H1 (cell line): ENCODE measurements at regions not wholly inside any gene's neighbourhood (a gene's known extent, or its start where the extent isn't known, plus 50 kb on each side); places are given as distances from the start of the nearest gene placed in this dataset.

Source experiments
- CTCF ChIA-PET: fragments of 300-600 bp; sonication (Branson Sonifier 250); formaldehyde crosslinking; loops from one replicate; lab custom pipeline; 2021; ENCODE audit not compliant: partially characterized antibody; lab: Charles Lee
- POLR2A ChIA-PET: fragments of 300-600 bp; sonication (Branson Sonifier 250); formaldehyde crosslinking; loops from one replicate; lab custom pipeline; 2021; ENCODE audit warnings: inconsistent platforms; ENCODE audit not compliant: partially characterized antibody; lab: Charles Lee
- DNase-seq, 2 experiments: peaks; one replicate each; pipeline versions ENCODE4 v3.0.0 to v3.0.0-alpha.2; 2010 to 2022; ENCODE audit warnings: low spot score in 2 of 2, low read depth in 1 of 2, mixed read lengths in 1 of 2
- FAIRE-seq: peaks from 2 replicates; lab custom pipeline; 2011; peaks lifted over from hg19 to GRCh38; lab: Jason Lieb, UNC
- H2AFZ ChIP-seq: 2 replicates; pipeline ENCODE4 v1.8.1; 2012; ENCODE audit warnings: low read length, inconsistent platforms
- H2AK5ac ChIP-seq: 2 replicates; pipeline ENCODE4 v1.6.1; 2013; ENCODE audit warnings: low read depth, low read length
- H2BK120ac ChIP-seq: replicated peaks from 2 replicates; pipeline ENCODE3; 2013; ENCODE audit warnings: low read depth, low read length, inconsistent platforms
- H2BK12ac ChIP-seq: 2 replicates; pipeline ENCODE4 v1.6.1; 2013; ENCODE audit warnings: low read depth, low read length
- H2BK15ac ChIP-seq: 2 replicates; pipeline ENCODE4 v1.6.1; 2013; ENCODE audit warnings: low read length
- H2BK20ac ChIP-seq: 2 replicates; pipeline ENCODE4 v1.6.1; 2013; ENCODE audit warnings: low read length
- H2BK5ac ChIP-seq: 2 replicates; pipeline ENCODE4 v1.6.1; 2013; ENCODE audit warnings: low read depth, low read length
- H3K14ac ChIP-seq: 2 replicates; pipeline ENCODE4 v1.6.1; 2013; ENCODE audit warnings: inconsistent platforms; ENCODE audit not compliant: insufficient read length
- H3K18ac ChIP-seq: 2 replicates; pipeline ENCODE4 v1.6.1; 2013; ENCODE audit warnings: low read length; ENCODE audit errors: extremely low read depth
- H3K23ac ChIP-seq: 2 replicates; pipeline ENCODE4 v1.6.1; 2013; ENCODE audit warnings: inconsistent platforms; ENCODE audit not compliant: insufficient read length
- H3K23me2 ChIP-seq: 2 replicates; pipeline ENCODE4 v1.6.1; 2013; ENCODE audit warnings: low read depth, low read length
- H3K27ac ChIP-seq: 2 replicates; pipeline ENCODE4 v1.6.1; 2011; ENCODE audit warnings: low read depth, low read length, inconsistent platforms
- H3K27me3 ChIP-seq, 4 experiments: replicated peaks in 1 of 4; 1 replicate in 1 of 4; 2 replicates in 3 of 4; pipeline versions ENCODE4 v1.6.1 to v1.8.1; 2011 to 2013; ENCODE audit warnings: low read length in 3 of 4, mild to moderate bottlenecking in 3 of 4, inconsistent platforms in 2 of 4, mixed read lengths in 2 of 4, moderate library complexity in 1 of 4; ENCODE audit not compliant: control insufficient read depth in 3 of 4, insufficient read depth in 3 of 4; ENCODE audit errors: extremely low read depth in 1 of 4
- H3K36me3 ChIP-seq, 4 experiments: 2 replicates each; pipeline versions ENCODE4 v1.6.1 to v1.8.1; 2011 to 2013; ENCODE audit warnings: mild to moderate bottlenecking in 4 of 4, low read length in 3 of 4, moderate library complexity in 2 of 4, control low read depth in 1 of 4, inconsistent platforms in 1 of 4; ENCODE audit not compliant: insufficient read depth in 4 of 4, control insufficient read depth in 2 of 4
- H3K4ac ChIP-seq: replicated peaks from 2 replicates; pipeline ENCODE3; 2013; ENCODE audit warnings: low read length, low read depth, mixed read lengths, inconsistent platforms; ENCODE audit not compliant: insufficient read length
- H3K4me1 ChIP-seq, 4 experiments: replicated peaks in 1 of 4; 1 replicate in 1 of 4; 2 replicates in 3 of 4; pipeline versions ENCODE4 v1.6.1 to v1.8.1; 2011 to 2013; ENCODE audit warnings: low read length in 3 of 4, inconsistent platforms in 2 of 4, mixed read lengths in 1 of 4; ENCODE audit not compliant: insufficient read depth in 4 of 4, control insufficient read depth in 3 of 4
- H3K4me2 ChIP-seq, 2 experiments: 2 replicates each; pipeline versions ENCODE4 v1.6.1 to v1.8.1; 2011 to 2013; ENCODE audit warnings: low read depth in 2 of 2, low read length in 2 of 2, control low read depth in 1 of 2, inconsistent platforms in 1 of 2, mild to moderate bottlenecking in 1 of 2; ENCODE audit not compliant: insufficient read depth in 1 of 2
- H3K4me3 ChIP-seq, 4 experiments: fragments of 200-600, 300-600 bp in 1 of 4; sonication (generic), shearing (Covaris generic), sonication (Bioruptor Twin) in 1 of 4; 2 replicates each; pipeline versions ENCODE4 v1.5.1 to v1.8.1; 2011 to 2016; ENCODE audit warnings: low read length in 4 of 4, low read depth in 3 of 4, control low read depth in 2 of 4, inconsistent platforms in 2 of 4, mild to moderate bottlenecking in 2 of 4, mixed read lengths in 1 of 4, moderate library complexity in 1 of 4; ENCODE audit not compliant: insufficient read depth in 2 of 4; ENCODE audit errors: extremely low read depth in 1 of 4
- H3K56ac ChIP-seq: replicated peaks from 2 replicates; pipeline ENCODE3; 2013; ENCODE audit warnings: low read depth, mild to moderate bottlenecking, mixed read lengths, low read length, inconsistent platforms; ENCODE audit not compliant: insufficient read length
- H3K79me1 ChIP-seq: 2 replicates; pipeline ENCODE4 v1.6.1; 2013; ENCODE audit warnings: low read depth, low read length, control low read depth
- H3K79me2 ChIP-seq, 2 experiments: 2 replicates each; pipeline versions ENCODE4 v1.6.1 to v1.8.1; 2012 to 2013; ENCODE audit warnings: low read length in 2 of 2, mild to moderate bottlenecking in 2 of 2, inconsistent platforms in 1 of 2; ENCODE audit not compliant: insufficient read depth in 2 of 2, control insufficient read depth in 1 of 2
- H3K9ac ChIP-seq, 4 experiments: replicated peaks in 1 of 4; 1 replicate in 1 of 4; 2 replicates in 3 of 4; pipeline versions ENCODE4 v1.6.1 to v1.8.1; 2011 to 2013; ENCODE audit warnings: low read depth in 3 of 4, low read length in 3 of 4, control low read depth in 2 of 4, mild to moderate bottlenecking in 2 of 4, moderate library complexity in 2 of 4, inconsistent platforms in 1 of 4; ENCODE audit errors: extremely low read depth in 1 of 4
- H3K9me3 ChIP-seq, 2 experiments: 2 replicates each; pipeline versions ENCODE4 v1.6.1 to v1.8.1; 2012 to 2013; ENCODE audit warnings: mild to moderate bottlenecking in 2 of 2, moderate library complexity in 2 of 2, control low read depth in 1 of 2, inconsistent platforms in 1 of 2, low read depth in 1 of 2, low read length in 1 of 2, mixed read lengths in 1 of 2; ENCODE audit not compliant: insufficient read depth in 2 of 2
- H4K20me1 ChIP-seq, 2 experiments: replicated peaks in 1 of 2; 2 replicates each; pipeline versions ENCODE3 to v1.8.1; 2011 to 2013; ENCODE audit warnings: inconsistent platforms in 2 of 2, low read length in 2 of 2, mild to moderate bottlenecking in 1 of 2; ENCODE audit not compliant: insufficient read depth in 2 of 2, control insufficient read depth in 1 of 2
- H4K5ac ChIP-seq: 2 replicates; pipeline ENCODE4 v1.6.1; 2013; ENCODE audit warnings: low read length, low read depth, mixed read lengths, inconsistent platforms; ENCODE audit not compliant: insufficient read length
- H4K8ac ChIP-seq: 2 replicates; pipeline ENCODE4 v1.8.0; 2013; ENCODE audit warnings: mild to moderate bottlenecking, moderate library complexity, low read length, inconsistent platforms; ENCODE audit not compliant: insufficient read depth; ENCODE audit errors: extremely low read depth
- H4K91ac ChIP-seq: replicated peaks from 2 replicates; pipeline ENCODE3; 2013; ENCODE audit warnings: low read length, mixed read lengths, inconsistent platforms; ENCODE audit not compliant: insufficient read length
- BRCA1 ChIP-seq: IDR thresholded peaks from 2 replicates; pipeline ENCODE4 v1.6.1; 2012; ENCODE audit warnings: low read depth, low read length, improper control_type of control experiment
- CTCF ChIP-seq, 3 experiments: IDR thresholded peaks; 1 replicate in 2 of 3; 2 replicates in 1 of 3; pipeline versions ENCODE4 v1.5.1 to v1.6.1; 2011; ENCODE audit warnings: low read length in 3 of 3, mild to moderate bottlenecking in 3 of 3, inconsistent platforms in 2 of 3, low read depth in 1 of 3, moderate library complexity in 1 of 3; ENCODE audit not compliant: insufficient read depth in 1 of 3; ENCODE audit errors: control extremely low read depth in 1 of 3
- GABPA ChIP-seq: IDR thresholded peaks from 2 replicates; pipeline ENCODE4 v1.6.1; 2011; ENCODE audit warnings: mild to moderate bottlenecking, low read length, moderate library complexity, borderline replicate concordance; ENCODE audit not compliant: insufficient read depth
- JUN ChIP-seq: IDR thresholded peaks from 2 replicates; pipeline ENCODE4 v1.6.1; 2011; ENCODE audit warnings: low read depth, mild to moderate bottlenecking, improper control_type of control experiment, low read length
- JUND ChIP-seq: IDR thresholded peaks from 2 replicates; pipeline ENCODE4 v1.6.1; 2011; ENCODE audit warnings: mild to moderate bottlenecking, improper control_type of control experiment, low read length
- KDM1A ChIP-seq: fragments of 200-600, 300-600 bp; sonication (generic); IDR thresholded peaks from 2 replicates; pipeline ENCODE4 v1.7.1; 2016; ENCODE audit warnings: mild to moderate bottlenecking, low read length, borderline replicate concordance
- MAFK ChIP-seq: IDR thresholded peaks from 2 replicates; pipeline ENCODE4 v1.6.1; 2012; ENCODE audit warnings: low read depth, mild to moderate bottlenecking, improper control_type of control experiment, low read length
- PHF8 ChIP-seq: fragments of 200-600 bp; sonication (generic); conservative IDR thresholded peaks from 2 replicates; pipeline ENCODE4 v1.7.1; 2012; ENCODE audit warnings: low read depth, mild to moderate bottlenecking, inconsistent platforms, low read length, moderate library complexity
- SP4 ChIP-seq: IDR thresholded peaks from 2 replicates; pipeline ENCODE4 v1.6.1; 2012; ENCODE audit warnings: low read length, inconsistent platforms
- YY1 ChIP-seq: IDR thresholded peaks from 2 replicates; pipeline ENCODE4 v1.6.1; 2011; ENCODE audit warnings: low read depth, mild to moderate bottlenecking, low read length
- whole genome bisulfite sequencing, 2 experiments: shearing (Covaris generic) in 1 of 2; methylation state at CpG; one replicate each; pipeline versions ENCODE4 v1.1.6 to v1.1.7; 2013 to 2015; ENCODE audit warnings: low lambda C conversion rate in 2 of 2, mixed read lengths in 2 of 2, inconsistent platforms in 1 of 2, low coverage in 1 of 2, missing lambda C conversion rate in 1 of 2; ENCODE audit not compliant: insufficient replicate concordance in 2 of 2, insufficient coverage in 1 of 2, insufficient read length in 1 of 2; ENCODE audit errors: extremely low coverage in 1 of 2, missing lambda C conversion rate in 1 of 2; 5-methylcytosine and 5-hydroxymethylcytosine counted together
- TF ChIP-seq, protein P1 (sequence below): IDR thresholded peaks from 2 replicates; pipeline ENCODE4 v1.6.1; 2011; ENCODE audit warnings: low read depth, mild to moderate bottlenecking, low read length; ENCODE audit not compliant: insufficient read depth
- TF ChIP-seq, protein P2 (sequence below): IDR thresholded peaks from 2 replicates; pipeline ENCODE4 v1.6.1; 2012; ENCODE audit warnings: inconsistent platforms

DNA sequence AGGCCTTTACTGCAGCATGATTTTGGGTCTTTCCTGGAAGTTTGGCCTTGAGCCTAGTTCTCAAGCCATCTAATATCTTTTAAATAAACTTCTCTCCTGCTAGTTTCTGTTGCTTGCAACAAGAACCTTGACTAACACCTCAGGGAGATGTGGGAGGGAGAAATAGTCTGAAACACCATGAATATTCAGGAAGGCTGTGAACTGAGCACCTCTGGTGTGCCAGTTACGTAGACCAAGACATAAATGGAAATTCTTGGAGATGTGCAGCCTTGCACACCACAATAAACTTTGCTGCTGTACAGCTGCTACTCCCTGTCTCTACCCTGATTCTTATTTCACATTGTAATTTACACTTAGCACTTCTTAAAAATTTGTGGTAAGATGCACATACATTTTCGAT lies 86.9 kb upstream of the SPATA13 start:
- Histone ChIP-seq H3K4me3 (no peak overlapping the region), H2AFZ (no peak overlapping the region), H2BK5ac (no peak overlapping the region), H3K4me2 (no peak overlapping the region), H3K14ac (no peak overlapping the region), H2BK15ac (no peak overlapping the region), H2BK20ac (no peak overlapping the region), H3K27ac (no peak overlapping the region), H3K4ac (no peak overlapping the region), H2AK5ac (no peak overlapping the region), H3K9ac (no peak overlapping the region), H3K23me2 (no peaks in the 10 kb centered on the region), H3K79me2 (no peaks in the 10 kb centered on the region), H3K18ac (no peak overlapping the region), H3K23ac (no peak overlapping the region), H2BK12ac (no peak overlapping the region), H3K27me3 (no peaks in the 10 kb centered on the region), H3K56ac (no peak overlapping the region), H4K5ac (no peak overlapping the region), H4K91ac (no peak overlapping the region), H4K8ac (no peak overlapping the region), H2BK120ac (no peak overlapping the region), H4K20me1 (no peaks in the 10 kb centered on the region), H3K36me3 (no peaks in the 10 kb centered on the region), H3K4me1 (peaks cover 0 to 7% (median 5%) of the 10 kb centered on the region in 4 experiments; a peak in 4 of 7 replicates), H3K9me3 (no peaks in the 10 kb centered on the region), H3K79me1 (no peaks in the 10 kb centered on the region)
- no peak for FAIRE-seq
- ChIA-PET CTCF (interaction anchor here (1.1 kb wide), 1 partner anchor 155 kb away, joined by 3 read pairs; no protein-coding TSS in a partner anchor), POLR2A (interaction anchor here (0.5 kb wide), 1 partner anchor 854 kb away, joined by 3 read pairs; no protein-coding TSS in a partner anchor)
- no peak for DNase-seq
- WGBS, 2 experiments, result 93% methylated on average over 2 of the region's 2 CpGs; no CpG with 5 or more reads in 1 of the 2 experiments
- TF ChIP-seq SP4 (no peak), PHF8 (no peak), YY1 (no peak), GABPA (no peak), CTCF (IDR thresholded peaks at IDR 0.05; ENCODE audit: control extremely low read depth in 1 of 3, insufficient read depth in 1 of 3, low read depth in 1 of 3, low read length in 3 of 3) (no peak), JUN (no peak), MAFK (no peak), KDM1A (no peak), JUND (no peak), BRCA1 (no peak)
- TF ChIP-seq, protein P1, sequence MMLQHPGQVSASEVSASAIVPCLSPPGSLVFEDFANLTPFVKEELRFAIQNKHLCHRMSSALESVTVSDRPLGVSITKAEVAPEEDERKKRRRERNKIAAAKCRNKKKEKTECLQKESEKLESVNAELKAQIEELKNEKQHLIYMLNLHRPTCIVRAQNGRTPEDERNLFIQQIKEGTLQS, result no peak
- TF ChIP-seq, protein P2, sequence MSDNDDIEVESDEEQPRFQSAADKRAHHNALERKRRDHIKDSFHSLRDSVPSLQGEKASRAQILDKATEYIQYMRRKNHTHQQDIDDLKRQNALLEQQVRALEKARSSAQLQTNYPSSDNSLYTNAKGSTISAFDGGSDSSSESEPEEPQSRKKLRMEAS, result no peak
